ENCODE measurements at regions not wholly inside any gene's neighbourhood (a gene's known extent, or its start where the extent isn't known, plus 50 kb on each side); places are given as distances from the start of the nearest gene placed in this dataset.

- TF ChIP-seq SMC3 (conservative IDR thresholded peaks at IDR 0.05; ENCODE audit: poor library complexity), result no peak
- TF ChIP-seq EZH2 (IDR thresholded peaks at IDR 0.05; ENCODE audit: borderline replicate concordance, insufficient read depth, low read length, poor library complexity, severe bottlenecking), result no peak
- TF ChIP-seq CTCF (IDR thresholded peaks at IDR 0.05; ENCODE audit: poor library complexity, severe bottlenecking), result no peak
- TF ChIP-seq RAD21 (conservative IDR thresholded peaks at IDR 0.05), result no peak
- no peak for TF ChIP-seq EP300 (conservative IDR thresholded peaks at IDR 0.05; ENCODE audit: poor library complexity, severe bottlenecking)
- no peak for TF ChIP-seq POLR2AphosphoS5 (IDR thresholded peaks at IDR 0.05)
- TF ChIP-seq TAF1 (IDR thresholded peaks at IDR 0.05; ENCODE audit: low read depth), result no peak
- no peak for TF ChIP-seq REST (IDR thresholded peaks at IDR 0.05; ENCODE audit: borderline replicate concordance)
- TF ChIP-seq MXI1 (conservative IDR thresholded peaks at IDR 0.05; ENCODE audit: poor library complexity, severe bottlenecking), result no peak
Observed at GRCh38 chr3:168612671-168613070, 516.9 kb upstream of the GOLIM4 start.
